ENCODE measurements at regions not wholly inside any gene's neighbourhood (a gene's known extent, or its start where the extent isn't known, plus 50 kb on each side); places are given as distances from the start of the nearest gene placed in this dataset.

GRCh38 chr2:857937-858336 is 92.7 kb upstream of the SNTG2 start:
- TF ChIP-seq EZH2 (IDR thresholded peaks at IDR 0.05; ENCODE audit: low read depth) (no peak), CTCF (conservative IDR thresholded peaks at IDR 0.05) (no peak)
